K562 (cell line): ENCODE measurements at regions not wholly inside any gene's neighbourhood (a gene's known extent, or its start where the extent isn't known, plus 50 kb on each side); places are given as distances from the start of the nearest gene placed in this dataset.
"Not testable (repeated sequence)": the region's sequence is repeated elsewhere in the genome, so short reads cannot be mapped to it uniquely, and the experiment has no call there.

Experiments
- ATAC-seq: fragments of 200-7000 bp; cut with Tn5 transposase; 3 replicates; pipeline ENCODE4 v1.9.1; 2020; ENCODE audit warnings: moderate library complexity
- BruUV-seq: library from RNA; stranded (reverse); fragments of 400-500 nt; replicated peaks from 2 replicates; lab custom pipeline; 2021; lab: Mats Ljungman, UMichigan
- CTCF ChIA-PET: fragments of 300-600 bp; formaldehyde crosslinking; extraction: SDS; loops from one replicate; lab custom pipeline; 2021; ENCODE audit warnings: low intra/inter-chr PET ratio; lab: Yijun Ruan, JAX
- POLR2A ChIA-PET: fragments of 300-600, 350-650 bp; sonication (Branson Sonifier 250); formaldehyde crosslinking; extraction: SDS; loops from one replicate; lab custom pipeline; 2021; ENCODE audit warnings: antibody characterized with exemption, inconsistent platforms; lab: Yijun Ruan, JAX
- DNase-seq, 4 experiments: peaks; one replicate each; pipeline versions ENCODE4 v3.0.0 to v3.0.0-alpha.2; 2011 to 2018; ENCODE audit warnings: low spot score in 3 of 4, mixed read lengths in 3 of 4; ENCODE audit errors: extremely low read depth in 1 of 4
- FAIRE-seq: peaks from 2 replicates; lab custom pipeline; 2011; peaks lifted over from hg19 to GRCh38; lab: Jason Lieb, UNC
- H2AFZ ChIP-seq: 2 replicates; pipeline ENCODE4 v1.6.0; 2011; ENCODE audit warnings: low read depth, low read length, control low read depth, inconsistent platforms
- H3K27ac ChIP-seq: fragments of 200-600 bp; 3 replicates; pipeline ENCODE4 v1.8.0; 2011; ENCODE audit warnings: low read depth, mild to moderate bottlenecking, control low read depth, inconsistent platforms, low read length, moderate library complexity, mixed read lengths; ENCODE audit errors: extremely low read depth
- H3K27me3 ChIP-seq, 2 experiments: fragments of 300-600 bp in 1 of 2; 2 replicates in 1 of 2; 3 replicates in 1 of 2; pipeline versions ENCODE4 v1.6.0 to v1.8.0; 2011; ENCODE audit warnings: inconsistent platforms in 2 of 2, low read length in 2 of 2, mild to moderate bottlenecking in 1 of 2, mixed read lengths in 1 of 2, moderate library complexity in 1 of 2; ENCODE audit not compliant: control insufficient read depth in 2 of 2, insufficient read depth in 2 of 2
- H3K36me3 ChIP-seq: fragments of 300-600 bp; 3 replicates; pipeline ENCODE4 v1.8.0; 2011; ENCODE audit warnings: mild to moderate bottlenecking, low read length, inconsistent platforms; ENCODE audit not compliant: control insufficient read depth, insufficient read depth
- H3K4me1 ChIP-seq, 2 experiments: fragments of 200-600 bp in 1 of 2; replicated peaks in 1 of 2; 2 replicates in 1 of 2; 3 replicates in 1 of 2; pipeline versions ENCODE4 v1.5.1 to v1.8.0; 2011; ENCODE audit warnings: inconsistent platforms in 2 of 2, low read length in 2 of 2, mild to moderate bottlenecking in 1 of 2, mixed read lengths in 1 of 2, moderate library complexity in 1 of 2; ENCODE audit not compliant: control insufficient read depth in 2 of 2, insufficient read depth in 2 of 2
- H3K4me2 ChIP-seq: 2 replicates; pipeline ENCODE4 v1.6.1; 2011; ENCODE audit warnings: low read length, control low read depth, inconsistent platforms, mixed read lengths; ENCODE audit not compliant: insufficient read depth
- H3K4me3 ChIP-seq: fragments of 200-600 bp; sonication (generic), shearing (Covaris generic); 2 replicates; pipeline ENCODE4 v1.5.1; 2016; ENCODE audit warnings: control low read depth, inconsistent platforms
- H3K79me2 ChIP-seq: fragments of 200-600 bp; 3 replicates; pipeline ENCODE4 v1.8.0; 2011; ENCODE audit warnings: low read length, inconsistent platforms; ENCODE audit not compliant: control insufficient read depth, insufficient read depth
- H3K9ac ChIP-seq, 2 experiments: 2 replicates each; pipeline versions ENCODE4 v1.6.0 to v1.6.1; 2011; ENCODE audit warnings: low read depth in 2 of 2, low read length in 2 of 2, control low read depth in 1 of 2, inconsistent platforms in 1 of 2, mild to moderate bottlenecking in 1 of 2, mixed read lengths in 1 of 2; ENCODE audit not compliant: insufficient read depth in 1 of 2
- H3K9me1 ChIP-seq: one replicate; pipeline ENCODE4 v1.6.0; 2011; ENCODE audit warnings: inconsistent platforms, mild to moderate bottlenecking, low read length, moderate library complexity; ENCODE audit not compliant: control insufficient read depth, insufficient read depth
- H3K9me3 ChIP-seq: replicated peaks from 2 replicates; pipeline ENCODE4 v1.5.1; 2011; ENCODE audit warnings: low read depth, low read length, inconsistent platforms; ENCODE audit not compliant: control insufficient read depth, insufficient read depth
- H4K20me1 ChIP-seq: replicated peaks from 2 replicates; pipeline ENCODE4 v1.6.1; 2011; ENCODE audit warnings: low read length, inconsistent platforms, mixed read lengths; ENCODE audit not compliant: control insufficient read depth, insufficient read depth
- NFIC ChIP-seq: fragments of 450-650 bp; IDR thresholded peaks from 2 replicates; pipeline ENCODE4 v1.6.1; 2017; ENCODE audit warnings: mild to moderate bottlenecking, inconsistent platforms
- WGBS: fragments of 100-300 bp; shearing (Covaris generic); methylation state at CpG from one replicate; pipeline ENCODE4 v1.1.6; 2016; ENCODE audit warnings: low coverage, mixed read lengths; ENCODE audit not compliant: insufficient coverage; ENCODE audit errors: missing lambda C conversion rate; 5-methylcytosine and 5-hydroxymethylcytosine counted together
- in situ Hi-C: fragments of 300-500 bp; cut with MboI; formaldehyde crosslinking; loops from 4 replicates; pipeline ENCODE4 v1.15.0; 2018; ENCODE audit warnings: inconsistent platforms, mixed read lengths
- intact Hi-C: fragments of 100-400 bp; cut with micrococcal nuclease; formaldehyde crosslinking; loops from 2 replicates; pipeline ENCODE4 v1.14.2; 2022

DNA sequence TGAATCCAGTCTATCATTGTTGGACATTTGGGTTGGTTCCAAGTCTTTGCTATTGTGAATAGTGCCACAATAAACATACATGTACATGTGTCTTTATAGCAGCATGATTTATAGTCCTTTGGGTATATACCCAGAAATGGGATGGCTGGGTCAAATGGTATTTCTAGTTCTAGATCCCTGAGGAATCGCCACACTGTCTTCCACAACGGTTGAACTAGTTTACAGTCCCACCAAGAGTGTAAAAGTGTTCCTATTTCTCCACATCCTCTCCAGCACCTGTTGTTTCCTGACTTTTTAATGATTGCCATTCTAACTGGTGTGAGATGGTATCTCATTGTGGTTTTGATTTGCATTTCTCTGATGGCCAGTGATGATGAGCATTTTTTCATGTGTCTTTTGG lies 137.4 kb upstream of the DST start:
- H3K4me2 ChIP-seq, CTCF ChIA-PET, H3K36me3 ChIP-seq, H4K20me1 ChIP-seq, ATAC-seq, H3K27ac ChIP-seq, intact Hi-C loops, H3K4me3 ChIP-seq, POLR2A ChIA-PET, H3K79me2 ChIP-seq, H3K4me1 ChIP-seq, H2AFZ ChIP-seq, H3K9ac ChIP-seq, H3K9me1 ChIP-seq, BruUV-seq, DNase-seq, H3K9me3 ChIP-seq, in situ Hi-C loops, FAIRE-seq, H3K27me3 ChIP-seq: not testable (repeated sequence)
- 0% methylated on average over 1 of the region's 2 CpGs for WGBS

DNA sequence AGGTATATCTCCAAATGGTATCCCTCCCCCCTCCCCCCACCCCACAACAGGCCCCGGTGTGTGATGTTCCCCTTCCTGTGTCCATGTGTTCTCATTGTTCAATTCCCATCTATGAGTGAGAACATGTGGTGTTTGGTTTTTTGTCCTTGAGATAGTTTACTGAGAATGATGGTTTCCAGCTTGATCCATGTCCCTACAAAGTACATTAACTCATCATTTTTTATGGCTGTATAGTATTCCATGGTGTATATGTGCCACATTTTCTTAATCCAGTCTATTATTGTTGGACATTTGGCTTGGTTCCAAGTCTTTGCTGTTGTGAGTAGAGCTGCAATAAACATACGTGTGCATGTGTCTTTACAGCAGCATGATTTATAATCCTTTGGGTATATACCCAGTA lies 135.8 kb upstream of the DST start:
- intact Hi-C loops, FAIRE-seq, H3K9me1 ChIP-seq, BruUV-seq, H2AFZ ChIP-seq, H3K9ac ChIP-seq, H3K36me3 ChIP-seq, DNase-seq, H3K27me3 ChIP-seq, H3K4me1 ChIP-seq, in situ Hi-C loops, H3K27ac ChIP-seq, POLR2A ChIA-PET, H3K4me3 ChIP-seq, H3K9me3 ChIP-seq, ATAC-seq, H4K20me1 ChIP-seq, H3K79me2 ChIP-seq, H3K4me2 ChIP-seq, CTCF ChIA-PET: not testable (repeated sequence)
- TF ChIP-seq NFIC = peak; percentile 66
- WGBS = 0% methylated on average over 1 of the region's 2 CpGs
